B cell (primary cell): ENCODE measurements at regions not wholly inside any gene's neighbourhood (a gene's known extent, or its start where the extent isn't known, plus 50 kb on each side); places are given as distances from the start of the nearest gene placed in this dataset.
"Not testable (repeated sequence)": the region's sequence is repeated elsewhere in the genome, so short reads cannot be mapped to it uniquely, and the experiment has no call there.

Experiments used
- CTCF ChIP-seq: fragments of 200-600 bp; IDR thresholded peaks from one replicate; pipeline ENCODE4 v1.8.0; 2022; ENCODE audit warnings: antibody characterized with exemption, mild to moderate bottlenecking
- EZH2 ChIP-seq: IDR thresholded peaks from 2 replicates; pipeline ENCODE4 v1.6.1; 2012; ENCODE audit warnings: borderline replicate concordance, low read depth, mild to moderate bottlenecking, moderate library complexity, low read length; ENCODE audit not compliant: insufficient read depth, poor library complexity, severe bottlenecking

DNA sequence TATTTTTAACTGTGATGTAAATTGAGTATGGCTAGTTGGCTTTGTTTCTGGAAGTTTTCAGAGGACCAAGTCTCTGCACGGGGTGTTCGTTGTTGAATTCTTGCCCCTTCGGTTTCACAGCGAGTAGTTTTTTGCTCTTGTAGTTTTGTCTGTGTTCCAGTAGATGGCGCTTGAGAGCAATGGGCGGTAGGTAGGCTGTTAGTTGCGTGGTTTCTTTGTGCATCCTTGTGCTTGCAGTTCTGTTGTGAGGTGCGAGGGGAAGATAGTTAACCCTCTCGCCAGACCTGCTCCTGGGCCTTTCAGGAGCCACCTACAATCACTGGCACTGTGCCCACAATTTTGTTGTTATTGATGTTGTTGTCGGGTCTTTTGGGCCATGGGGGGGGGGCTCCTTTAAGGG, 118.1 kb downstream of the SPIN4 start:
- not testable (repeated sequence) for TF ChIP-seq CTCF, EZH2
